CD4-positive, alpha-beta T cell (primary cell): ENCODE measurements at regions not wholly inside any gene's neighbourhood (a gene's known extent, or its start where the extent isn't known, plus 50 kb on each side); places are given as distances from the start of the nearest gene placed in this dataset.
"Not testable (repeated sequence)": the region's sequence is repeated elsewhere in the genome, so short reads cannot be mapped to it uniquely, and the experiment has no call there.

Experiments
- ATAC-seq: fragments of 200-7000 bp; cut with Tn5 transposase; one replicate; pipeline ENCODE4 v1.10.0; 2022; ENCODE audit warnings: mild to moderate bottlenecking; ENCODE audit not compliant: poor library complexity
- CTCF ChIA-PET: fragments of 350-600 bp; sonication (Branson Sonifier 250); formaldehyde crosslinking; loops from one replicate; lab custom pipeline; 2021; ENCODE audit warnings: antibody characterized with exemption, inconsistent platforms; lab: Charles Lee
- POLR2A ChIA-PET: fragments of 350-600 bp; sonication (Branson Sonifier 250); formaldehyde crosslinking; loops from one replicate; lab custom pipeline; 2021; ENCODE audit warnings: antibody characterized with exemption, inconsistent platforms; lab: Charles Lee
- DNase-seq, 14 experiments: peaks; one replicate each; pipeline ENCODE4 v3.0.0-alpha.2; 2013 to 2020; ENCODE audit warnings: mixed read lengths in 2 of 14
- H3K27ac ChIP-seq, 2 donors: one replicate each; pipeline versions ENCODE4 v1.5.1 to v1.7.0; 2013; ENCODE audit warnings: low read length in 2 of 2, low read depth in 1 of 2, mild to moderate bottlenecking in 1 of 2
- H3K27me3 ChIP-seq, 2 experiments: 1 replicate in 1 of 2; 2 replicates in 1 of 2; pipeline versions ENCODE4 v1.6.1 to v1.7.0; 2013; ENCODE audit warnings: low read length in 2 of 2, control low read depth in 1 of 2, mild to moderate bottlenecking in 1 of 2, moderate library complexity in 1 of 2; ENCODE audit not compliant: insufficient read depth in 2 of 2, control insufficient read depth in 1 of 2
- H3K36me3 ChIP-seq: one replicate; pipeline ENCODE4 v1.6.1; 2013; ENCODE audit warnings: low read length, control low read depth; ENCODE audit not compliant: insufficient read depth
- H3K4me1 ChIP-seq: one replicate; pipeline ENCODE4 v1.6.1; 2013; ENCODE audit warnings: low read length, control low read depth; ENCODE audit not compliant: insufficient read depth
- H3K4me3 ChIP-seq: one replicate; pipeline ENCODE4 v1.5.1; 2013; ENCODE audit warnings: mild to moderate bottlenecking, low read length, moderate library complexity
- H3K9me3 ChIP-seq, 2 experiments: 1 replicate in 1 of 2; 2 replicates in 1 of 2; pipeline versions ENCODE4 v1.6.1 to v1.7.0; 2013; ENCODE audit warnings: low read length in 2 of 2, mild to moderate bottlenecking in 2 of 2, control low read depth in 1 of 2, moderate library complexity in 1 of 2; ENCODE audit not compliant: control insufficient read depth in 1 of 2, insufficient read depth in 1 of 2
- H3K27ac Mint-ChIP-seq: one replicate; pipeline ENCODE4 v1.8.0; 2020; ENCODE audit warnings: mixed read lengths
- H3K27me3 Mint-ChIP-seq: one replicate; pipeline ENCODE4 v1.8.0; 2021; ENCODE audit warnings: mixed read lengths
- H3K36me3 Mint-ChIP-seq: one replicate; pipeline ENCODE4 v1.8.0; 2021; ENCODE audit warnings: low read depth, mixed read lengths
- H3K4me1 Mint-ChIP-seq: one replicate; pipeline ENCODE4 v1.8.0; 2021; ENCODE audit warnings: low read depth, mixed read lengths
- H3K4me3 Mint-ChIP-seq: one replicate; pipeline ENCODE4 v1.8.0; 2020; ENCODE audit warnings: mild to moderate bottlenecking, mixed read lengths
- H3K9me3 Mint-ChIP-seq: one replicate; pipeline ENCODE4 v1.8.0; 2020; ENCODE audit warnings: mixed read lengths
- CTCF ChIP-seq: fragments of 200-600 bp; IDR thresholded peaks from one replicate; pipeline ENCODE4 v1.8.0; 2022; ENCODE audit warnings: antibody characterized with exemption, mild to moderate bottlenecking
- intact Hi-C, 2 experiments: fragments of 100-400 bp; cut with DNase I in 1 of 2; cut with micrococcal nuclease in 1 of 2; formaldehyde crosslinking; loops; one replicate each; pipeline versions ENCODE4 v1.15.1 to v1.9.0; 2023 to 2025; cut with DNase I, micrococcal nuclease

DNA sequence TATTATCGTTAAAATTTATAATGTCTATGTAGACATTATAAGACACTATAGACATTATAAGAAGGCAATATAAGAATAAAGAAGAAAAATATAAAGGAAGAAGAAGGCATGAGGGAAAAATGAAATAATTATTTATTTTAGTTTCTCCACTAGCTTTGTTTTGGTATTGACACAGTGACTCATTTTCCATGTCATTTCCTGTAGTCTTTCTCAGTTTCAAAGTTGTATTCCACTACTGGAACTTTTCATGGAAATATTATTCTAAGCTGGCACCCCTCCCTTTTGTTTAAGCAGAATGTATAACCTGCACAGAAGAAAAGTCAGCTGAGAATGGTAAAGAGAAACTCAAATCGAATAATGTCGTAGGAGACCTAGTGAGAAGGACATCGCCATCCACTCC, 234.2 kb upstream of the NETO1 start:
- Histone ChIP-seq H3K4me3 (no peak overlapping the region), H3K4me1 (no peaks in the 10 kb centered on the region), H3K9me3 (peaks cover 0 to 3% of the 10 kb centered on the region in 2 experiments), H3K27me3 (no peaks in the 10 kb centered on the region), H3K27ac (no peak overlapping the region), H3K36me3 (no peaks in the 10 kb centered on the region)
- ATAC-seq (no peak), DNase-seq (no peak)
- no peaks in the 10 kb centered on the region for H3K27me3 Mint-ChIP-seq
- no peaks in the 10 kb centered on the region for H3K36me3 Mint-ChIP-seq
- H3K4me1 Mint-ChIP-seq: no peaks in the 10 kb centered on the region
- intact Hi-C loops: no loop called here
- H3K27ac Mint-ChIP-seq: no peak overlapping the region
- ChIA-PET POLR2A (no interaction called here), CTCF (no interaction called here)
- TF ChIP-seq CTCF: no peak
- peaks cover 2% of the 10 kb centered on the region for H3K9me3 Mint-ChIP-seq
- H3K4me3 Mint-ChIP-seq: no peak overlapping the region

DNA sequence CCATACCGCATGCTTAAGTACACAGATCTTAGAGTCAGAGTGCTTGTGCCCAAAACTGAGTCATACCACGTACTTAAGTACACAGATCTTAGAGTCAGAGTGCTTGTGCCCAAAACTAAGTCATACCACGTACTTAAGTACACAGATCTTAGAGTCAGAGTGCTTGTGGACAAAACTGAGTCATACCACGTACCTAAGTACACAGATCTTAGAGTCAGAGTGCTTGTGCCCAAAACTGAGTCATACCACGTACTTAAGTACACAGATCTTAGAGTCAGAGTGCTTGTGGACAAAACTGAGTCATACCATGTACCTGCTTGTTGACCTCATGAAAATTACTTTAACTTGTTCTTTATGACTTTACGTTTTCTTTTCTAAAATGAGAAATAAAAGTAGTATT, 233.7 kb upstream of the NETO1 start:
- H3K9me3 ChIP-seq, H3K36me3 Mint-ChIP-seq, POLR2A ChIA-PET, H3K27ac ChIP-seq, H3K4me1 ChIP-seq, H3K4me3 ChIP-seq, H3K4me1 Mint-ChIP-seq, H3K27me3 Mint-ChIP-seq, H3K9me3 Mint-ChIP-seq, H3K4me3 Mint-ChIP-seq, H3K36me3 ChIP-seq, DNase-seq, H3K27ac Mint-ChIP-seq, H3K27me3 ChIP-seq, CTCF ChIA-PET, ATAC-seq, intact Hi-C loops: not testable (repeated sequence)

- Histone ChIP-seq H3K4me1 (no peaks in the 10 kb centered on the region), H3K27me3 (no peaks in the 10 kb centered on the region), H3K4me3 (no peak overlapping the region), H3K36me3 (no peaks in the 10 kb centered on the region), H3K9me3 (peaks cover 0 to 3% of the 10 kb centered on the region in 2 experiments), H3K27ac (no peak overlapping the region)
- ChIA-PET CTCF (no interaction called here), POLR2A (no interaction called here)
- Mint-ChIP-seq H3K27ac (no peak overlapping the region), H3K9me3 (peaks cover 5% of the 10 kb centered on the region), H3K4me3 (no peak overlapping the region), H3K36me3 (no peaks in the 10 kb centered on the region), H3K27me3 (no peaks in the 10 kb centered on the region), H3K4me1 (no peaks in the 10 kb centered on the region)
- DNase-seq (no peak), ATAC-seq (no peak)
- no peak for TF ChIP-seq CTCF
- intact Hi-C loops: no loop called here
Observed at GRCh38 chr18:73099759-73100158, 232.0 kb upstream of the NETO1 start.

- ChIA-PET POLR2A (no interaction called here), CTCF (no interaction called here)
- H3K4me1 Mint-ChIP-seq: no peaks in the 10 kb centered on the region
- ATAC-seq: no peak
- no peak for TF ChIP-seq CTCF
- H3K9me3 ChIP-seq: peaks cover 0 to 7% of the 10 kb centered on the region in 2 experiments
- H3K27me3 ChIP-seq: no peaks in the 10 kb centered on the region
- peaks cover 8% of the 10 kb centered on the region for H3K9me3 Mint-ChIP-seq
- intact Hi-C loops: no loop called here
- H3K36me3 ChIP-seq: no peaks in the 10 kb centered on the region
- no peak overlapping the region for H3K27ac ChIP-seq
- no peaks in the 10 kb centered on the region for H3K4me1 ChIP-seq
- H3K36me3 Mint-ChIP-seq: no peaks in the 10 kb centered on the region
- H3K4me3 ChIP-seq: no peak overlapping the region
- DNase-seq: no peak
- no peaks in the 10 kb centered on the region for H3K27me3 Mint-ChIP-seq
- no peak overlapping the region for H3K27ac Mint-ChIP-seq
- no peak overlapping the region for H3K4me3 Mint-ChIP-seq
Observed at GRCh38 chr18:73093687-73094250, 226.0 kb upstream of the NETO1 start.
